Body of pancreas (tissue), 4 donors: ENCODE measurements at regions not wholly inside any gene's neighbourhood (a gene's known extent, or its start where the extent isn't known, plus 50 kb on each side); places are given as distances from the start of the nearest gene placed in this dataset.

ENCODE experiments used
- POLR2A ChIP-seq, 3 donors: fragments of 450-650 bp; IDR thresholded peaks; one replicate each; pipeline ENCODE4 v1.6.1; 2016; ENCODE audit warnings: antibody characterized with exemption in 3 of 3, mild to moderate bottlenecking in 2 of 3
- TF ChIP-seq, protein P1 (sequence below), 7 experiments: fragments of 450-650 bp in 4 of 7; fragments of 200-600 bp in 3 of 7; sonication (generic) in 3 of 7; IDR thresholded peaks; one replicate each; pipeline ENCODE4 v1.5.1; 2016 to 2019; ENCODE audit warnings: antibody characterized with exemption in 7 of 7

DNA sequence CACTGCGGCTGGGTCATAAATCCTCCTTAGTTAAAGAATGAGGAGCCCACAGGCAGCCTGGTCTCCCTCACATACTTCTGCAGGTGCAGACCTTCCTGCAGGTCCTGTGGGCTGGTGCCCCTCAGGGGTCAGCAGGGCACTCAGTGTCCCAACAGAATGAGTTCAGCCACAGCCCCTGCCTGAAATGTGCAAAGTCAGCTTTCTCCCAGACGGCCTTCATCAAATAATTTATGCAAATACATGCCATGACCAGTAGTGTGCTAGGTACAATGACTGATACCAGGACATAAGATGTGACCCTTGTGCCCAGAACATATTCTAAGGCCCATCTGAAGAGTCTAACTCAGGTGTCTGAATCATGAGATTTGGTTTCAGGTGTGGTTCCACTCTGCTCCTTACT, 703.4 kb downstream of the TBC1D22A start:
- TF ChIP-seq, protein P1, sequence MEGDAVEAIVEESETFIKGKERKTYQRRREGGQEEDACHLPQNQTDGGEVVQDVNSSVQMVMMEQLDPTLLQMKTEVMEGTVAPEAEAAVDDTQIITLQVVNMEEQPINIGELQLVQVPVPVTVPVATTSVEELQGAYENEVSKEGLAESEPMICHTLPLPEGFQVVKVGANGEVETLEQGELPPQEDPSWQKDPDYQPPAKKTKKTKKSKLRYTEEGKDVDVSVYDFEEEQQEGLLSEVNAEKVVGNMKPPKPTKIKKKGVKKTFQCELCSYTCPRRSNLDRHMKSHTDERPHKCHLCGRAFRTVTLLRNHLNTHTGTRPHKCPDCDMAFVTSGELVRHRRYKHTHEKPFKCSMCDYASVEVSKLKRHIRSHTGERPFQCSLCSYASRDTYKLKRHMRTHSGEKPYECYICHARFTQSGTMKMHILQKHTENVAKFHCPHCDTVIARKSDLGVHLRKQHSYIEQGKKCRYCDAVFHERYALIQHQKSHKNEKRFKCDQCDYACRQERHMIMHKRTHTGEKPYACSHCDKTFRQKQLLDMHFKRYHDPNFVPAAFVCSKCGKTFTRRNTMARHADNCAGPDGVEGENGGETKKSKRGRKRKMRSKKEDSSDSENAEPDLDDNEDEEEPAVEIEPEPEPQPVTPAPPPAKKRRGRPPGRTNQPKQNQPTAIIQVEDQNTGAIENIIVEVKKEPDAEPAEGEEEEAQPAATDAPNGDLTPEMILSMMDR (IDR thresholded peaks at IDR 0.05): no peak
- TF ChIP-seq POLR2A (IDR thresholded peaks at IDR 0.05): no peak
